ENCODE measurements at regions not wholly inside any gene's neighbourhood (a gene's known extent, or its start where the extent isn't known, plus 50 kb on each side); places are given as distances from the start of the nearest gene placed in this dataset.
"Not testable (repeated sequence)": the region's sequence is repeated elsewhere in the genome, so short reads cannot be mapped to it uniquely, and the experiment has no call there.

DNA sequence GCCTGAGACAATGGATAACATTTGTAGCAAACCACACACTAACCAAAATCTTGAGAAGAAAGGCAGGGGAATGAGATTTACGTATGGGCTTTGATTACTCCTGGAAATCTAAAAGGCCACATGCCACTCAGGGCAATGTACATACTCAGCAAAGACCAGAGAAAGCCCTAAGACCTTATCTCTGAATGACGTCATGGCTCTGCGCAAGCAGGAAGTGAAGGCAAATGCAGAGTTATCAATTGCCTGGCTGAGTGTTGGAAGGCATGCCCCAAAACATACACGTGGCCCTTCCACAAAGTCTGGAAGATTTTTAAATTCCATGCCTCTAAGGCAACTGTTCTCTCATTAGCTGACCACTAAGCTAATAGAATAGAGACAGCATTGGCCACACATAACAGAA is 90.9 kb upstream of the NRBF2 start:
- peaks cover 26% of the 10 kb centered on the region for H3K9me3 ChIP-seq (ENCODE audit: control insufficient read depth, low read length)
- no peak overlapping the region for H3K9ac ChIP-seq (ENCODE audit: low read length)
- no peaks in the 10 kb centered on the region for H3K36me3 ChIP-seq (ENCODE audit: control insufficient read depth, insufficient read depth, low read length, severe bottlenecking)
- no peaks in the 10 kb centered on the region for H3K27me3 ChIP-seq (replicated peaks; ENCODE audit: control insufficient read depth, insufficient read depth, low read length)
- H3K4me3 ChIP-seq (ENCODE audit: low read length), result no peak overlapping the region
- no peak for DNase-seq (ENCODE audit: low read depth)
- H3K4me1 ChIP-seq (ENCODE audit: control insufficient read depth, insufficient read depth, low read length), result no peaks in the 10 kb centered on the region

DNA sequence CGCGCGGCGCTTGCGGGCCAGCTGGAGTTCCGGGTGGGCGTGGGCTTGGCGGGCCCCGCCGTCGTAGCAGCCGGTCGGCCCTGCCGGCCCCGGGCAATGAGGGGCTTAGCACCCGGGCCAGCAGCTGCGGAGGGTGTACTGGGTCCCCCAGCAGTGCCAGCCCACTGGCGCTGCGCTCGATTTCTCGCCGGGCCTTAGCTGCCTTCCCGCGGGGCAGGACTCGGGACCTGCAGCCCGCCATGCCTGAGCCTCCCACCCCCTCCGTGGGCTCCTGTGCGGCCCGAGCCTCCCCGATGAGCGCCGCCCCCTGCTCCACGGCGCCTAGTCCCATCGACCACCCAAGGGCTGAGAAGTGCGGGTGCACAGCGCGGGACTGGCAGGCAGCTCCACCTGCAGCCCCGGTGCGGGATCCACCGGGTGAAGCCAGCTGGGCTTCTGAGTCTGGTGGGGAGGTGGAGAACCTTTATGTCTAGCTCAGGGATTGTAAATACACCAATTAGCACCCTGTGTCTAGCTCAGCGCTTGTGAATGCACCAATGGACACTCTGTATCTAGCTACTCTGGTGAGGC is 99.4 kb upstream of the NRBF2 start:
- H3K9me3 ChIP-seq (ENCODE audit: control insufficient read depth, low read length); H3K4me1 ChIP-seq (ENCODE audit: control insufficient read depth, insufficient read depth, low read length): not testable (repeated sequence)

DNA sequence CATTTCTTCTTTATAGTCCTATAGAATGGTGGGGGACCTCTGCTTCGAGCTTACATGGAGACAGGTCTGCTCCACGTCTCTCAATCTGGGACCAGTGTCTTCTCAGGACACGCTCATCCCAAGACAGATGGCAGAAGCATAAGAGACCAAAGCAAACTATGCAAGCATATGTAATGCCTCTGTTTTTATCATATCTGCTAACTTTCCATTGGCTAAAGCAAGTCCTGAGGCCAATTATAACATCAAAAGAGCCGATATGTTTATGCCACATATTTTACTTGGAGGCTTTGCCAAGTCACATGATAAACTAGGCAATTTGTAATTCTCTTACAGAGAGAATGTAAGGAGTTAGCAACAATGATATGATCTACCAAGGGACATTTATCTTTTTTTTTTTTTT is 102.6 kb upstream of the NRBF2 start:
- Histone ChIP-seq H3K36me3 (ENCODE audit: control insufficient read depth, insufficient read depth, low read length, severe bottlenecking) (no peaks in the 10 kb centered on the region), H3K4me1 (ENCODE audit: control insufficient read depth, insufficient read depth, low read length) (no peaks in the 10 kb centered on the region), H3K27me3 (replicated peaks; ENCODE audit: control insufficient read depth, insufficient read depth, low read length) (no peaks in the 10 kb centered on the region), H3K9me3 (ENCODE audit: control insufficient read depth, low read length) (peaks cover 3% of the 10 kb centered on the region), H3K9ac (ENCODE audit: low read length) (no peak overlapping the region), H3K4me3 (ENCODE audit: low read length) (no peak overlapping the region)
- no peak for DNase-seq (ENCODE audit: low read depth)

More for the DNA sequence above, 99.4 kb upstream of the NRBF2 start:
- not testable (repeated sequence) for H3K9ac ChIP-seq (ENCODE audit: low read length); H3K36me3 ChIP-seq (ENCODE audit: control insufficient read depth, insufficient read depth, low read length, severe bottlenecking); DNase-seq (ENCODE audit: low read depth); H3K27me3 ChIP-seq (replicated peaks; ENCODE audit: control insufficient read depth, insufficient read depth, low read length); H3K4me3 ChIP-seq (ENCODE audit: low read length)

DNA sequence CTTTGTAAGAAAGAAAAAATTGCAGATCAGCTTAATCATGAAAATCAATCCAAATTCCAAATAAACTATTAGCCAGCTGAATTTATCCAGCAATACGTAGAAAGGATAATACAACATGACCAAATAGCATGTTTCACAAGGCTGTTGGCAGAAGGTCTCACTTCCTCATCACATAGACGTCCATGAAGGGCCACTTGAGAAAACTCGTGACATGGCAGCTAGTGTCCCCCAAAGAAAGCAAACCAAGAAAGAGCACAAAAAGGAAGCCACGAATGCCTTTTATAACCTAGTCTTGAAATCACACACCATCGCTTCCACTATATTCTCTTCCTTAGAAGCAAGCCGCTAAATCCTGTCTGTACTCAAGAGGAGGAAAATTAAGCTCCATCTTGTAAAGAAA is 105.6 kb upstream of the NRBF2 start:
- no peak for DNase-seq (ENCODE audit: low read depth)
- no peak overlapping the region for H3K9ac ChIP-seq (ENCODE audit: low read length)
- no peak overlapping the region for H3K4me3 ChIP-seq (ENCODE audit: low read length)

DNA sequence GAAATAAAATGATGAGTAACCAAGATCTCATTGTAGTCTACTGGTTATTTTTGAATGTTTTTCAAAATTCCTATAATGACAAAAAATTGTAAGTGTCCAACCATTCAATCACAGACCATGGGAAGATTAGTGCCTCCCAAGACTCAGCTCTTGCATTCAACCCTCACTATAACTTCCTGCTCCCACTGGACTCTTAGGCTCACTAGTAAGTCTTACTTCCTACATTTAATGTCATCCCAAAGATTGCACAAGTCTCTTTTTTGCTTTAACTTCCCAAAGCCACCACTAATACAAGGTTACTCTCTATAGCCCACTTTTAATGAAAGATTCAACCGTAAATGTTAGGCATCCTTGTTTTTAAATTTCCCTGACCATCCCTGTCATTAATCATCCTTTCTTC is 111.9 kb upstream of the NRBF2 start:
- Histone ChIP-seq H3K36me3 (ENCODE audit: control insufficient read depth, insufficient read depth, low read length, severe bottlenecking) (no peaks in the 10 kb centered on the region), H3K27me3 (replicated peaks; ENCODE audit: control insufficient read depth, insufficient read depth, low read length) (no peaks in the 10 kb centered on the region), H3K9me3 (ENCODE audit: control insufficient read depth, low read length) (no peaks in the 10 kb centered on the region), H3K4me3 (ENCODE audit: low read length) (no peak overlapping the region), H3K4me1 (ENCODE audit: control insufficient read depth, insufficient read depth, low read length) (no peaks in the 10 kb centered on the region), H3K9ac (ENCODE audit: low read length) (no peak overlapping the region)
- DNase-seq (ENCODE audit: low read depth), result no peak

More for the DNA sequence above, 105.6 kb upstream of the NRBF2 start:
- H3K36me3 ChIP-seq (ENCODE audit: control insufficient read depth, insufficient read depth, low read length, severe bottlenecking), result no peaks in the 10 kb centered on the region
- no peaks in the 10 kb centered on the region for H3K27me3 ChIP-seq (replicated peaks; ENCODE audit: control insufficient read depth, insufficient read depth, low read length)
- H3K9me3 ChIP-seq (ENCODE audit: control insufficient read depth, low read length), result no peaks in the 10 kb centered on the region
- no peaks in the 10 kb centered on the region for H3K4me1 ChIP-seq (ENCODE audit: control insufficient read depth, insufficient read depth, low read length)

DNA sequence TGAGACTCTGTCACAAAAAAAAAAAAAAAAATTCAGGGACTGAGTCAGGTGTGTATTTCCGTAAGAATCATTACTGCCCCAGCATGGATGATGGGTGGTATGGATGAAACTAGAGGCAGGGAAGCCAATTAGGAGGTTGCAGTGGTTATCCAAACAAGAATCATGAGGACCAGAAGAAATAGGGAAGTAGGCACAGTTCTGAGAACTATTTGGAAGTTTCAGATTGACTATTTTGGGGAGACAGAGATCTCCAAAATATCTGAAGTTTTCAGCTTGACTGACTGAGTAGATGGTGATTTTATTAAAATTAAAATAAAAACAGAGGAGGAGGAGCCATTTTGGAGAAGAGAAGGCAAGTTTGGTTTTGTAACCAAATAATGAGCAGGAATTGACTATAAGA is 119.4 kb upstream of the NRBF2 start:
- Histone ChIP-seq H3K4me1 (ENCODE audit: control insufficient read depth, insufficient read depth, low read length) (no peaks in the 10 kb centered on the region), H3K4me3 (ENCODE audit: low read length) (no peak overlapping the region), H3K9me3 (ENCODE audit: control insufficient read depth, low read length) (no peaks in the 10 kb centered on the region), H3K9ac (ENCODE audit: low read length) (no peak overlapping the region), H3K36me3 (ENCODE audit: control insufficient read depth, insufficient read depth, low read length, severe bottlenecking) (no peaks in the 10 kb centered on the region), H3K27me3 (replicated peaks; ENCODE audit: control insufficient read depth, insufficient read depth, low read length) (no peaks in the 10 kb centered on the region)
- DNase-seq (ENCODE audit: low read depth), result no peak

DNA sequence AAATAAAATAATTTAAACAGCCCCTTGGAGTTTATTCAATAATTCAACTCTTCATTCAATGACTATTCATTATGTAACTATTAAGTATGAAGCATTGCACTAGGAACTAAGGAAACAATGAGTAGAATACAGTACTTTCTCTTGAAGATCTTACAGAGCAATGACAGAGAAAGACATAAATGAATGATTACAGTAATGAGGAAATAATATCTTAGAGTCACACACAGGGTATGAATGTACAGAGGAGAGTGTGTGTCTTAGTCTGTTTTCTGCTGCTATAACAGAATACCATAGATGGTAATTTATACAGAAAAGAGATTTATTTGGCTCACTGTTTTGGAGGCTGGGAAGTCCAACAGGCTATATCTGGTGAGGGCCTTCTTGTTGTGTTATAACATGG is 120.5 kb upstream of the NRBF2 start:
- Histone ChIP-seq H3K27me3 (replicated peaks; ENCODE audit: control insufficient read depth, insufficient read depth, low read length) (no peaks in the 10 kb centered on the region), H3K4me1 (ENCODE audit: control insufficient read depth, insufficient read depth, low read length) (no peaks in the 10 kb centered on the region), H3K9me3 (ENCODE audit: control insufficient read depth, low read length) (no peaks in the 10 kb centered on the region), H3K36me3 (ENCODE audit: control insufficient read depth, insufficient read depth, low read length, severe bottlenecking) (no peaks in the 10 kb centered on the region), H3K4me3 (ENCODE audit: low read length) (no peak overlapping the region), H3K9ac (ENCODE audit: low read length) (no peak overlapping the region)
- no peak for DNase-seq (ENCODE audit: low read depth)

DNA sequence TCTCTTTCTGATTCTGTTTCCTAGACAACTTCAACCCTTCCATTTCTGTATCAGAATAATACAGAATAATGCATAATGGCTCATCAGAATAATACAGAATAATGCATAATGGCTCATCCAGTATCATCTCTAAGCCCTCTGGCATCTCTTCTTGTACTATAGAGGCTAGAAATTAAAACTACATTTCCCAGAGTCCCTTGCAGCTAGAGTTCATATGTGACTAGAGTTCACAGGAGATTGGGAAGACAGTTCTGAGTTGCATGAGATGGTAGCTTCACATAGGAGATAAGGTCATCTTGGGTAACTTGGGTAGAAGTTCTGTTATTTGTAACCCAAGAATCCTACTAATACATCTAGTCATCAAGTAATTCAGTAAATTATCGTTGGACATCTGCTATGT is 122.9 kb upstream of the NRBF2 start:
- Histone ChIP-seq H3K27me3 (replicated peaks; ENCODE audit: control insufficient read depth, insufficient read depth, low read length) (no peaks in the 10 kb centered on the region), H3K36me3 (ENCODE audit: control insufficient read depth, insufficient read depth, low read length, severe bottlenecking) (no peaks in the 10 kb centered on the region), H3K4me1 (ENCODE audit: control insufficient read depth, insufficient read depth, low read length) (peaks cover 7% of the 10 kb centered on the region), H3K4me3 (ENCODE audit: low read length) (no peak overlapping the region), H3K9ac (ENCODE audit: low read length) (no peak overlapping the region), H3K9me3 (ENCODE audit: control insufficient read depth, low read length) (no peaks in the 10 kb centered on the region)
- DNase-seq (ENCODE audit: low read depth), result no peak

DNA sequence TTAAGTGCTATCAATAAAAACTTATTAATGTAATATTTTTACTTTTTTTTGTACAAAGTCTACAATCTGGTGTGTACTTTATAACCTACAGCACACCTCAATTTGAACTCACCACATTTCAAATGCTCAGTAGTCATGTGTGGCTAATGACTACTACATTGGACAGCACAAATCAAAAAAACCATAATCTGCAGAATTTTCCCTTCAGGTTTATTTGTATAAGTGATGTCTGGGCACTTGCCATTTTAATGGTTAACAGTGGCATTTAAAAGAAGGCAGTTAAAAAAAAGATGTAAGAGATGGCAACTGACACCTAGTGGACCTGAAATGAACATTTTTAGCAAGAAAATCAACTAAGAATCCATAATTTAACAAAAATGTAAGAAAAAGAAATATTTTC is 124.6 kb upstream of the NRBF2 start:
- no peak for DNase-seq (ENCODE audit: low read depth)
- Histone ChIP-seq H3K9me3 (ENCODE audit: control insufficient read depth, low read length) (no peaks in the 10 kb centered on the region), H3K4me3 (ENCODE audit: low read length) (no peak overlapping the region), H3K27me3 (replicated peaks; ENCODE audit: control insufficient read depth, insufficient read depth, low read length) (no peaks in the 10 kb centered on the region), H3K4me1 (ENCODE audit: control insufficient read depth, insufficient read depth, low read length) (peaks cover 11% of the 10 kb centered on the region), H3K36me3 (ENCODE audit: control insufficient read depth, insufficient read depth, low read length, severe bottlenecking) (no peaks in the 10 kb centered on the region), H3K9ac (ENCODE audit: low read length) (no peak overlapping the region)

DNA sequence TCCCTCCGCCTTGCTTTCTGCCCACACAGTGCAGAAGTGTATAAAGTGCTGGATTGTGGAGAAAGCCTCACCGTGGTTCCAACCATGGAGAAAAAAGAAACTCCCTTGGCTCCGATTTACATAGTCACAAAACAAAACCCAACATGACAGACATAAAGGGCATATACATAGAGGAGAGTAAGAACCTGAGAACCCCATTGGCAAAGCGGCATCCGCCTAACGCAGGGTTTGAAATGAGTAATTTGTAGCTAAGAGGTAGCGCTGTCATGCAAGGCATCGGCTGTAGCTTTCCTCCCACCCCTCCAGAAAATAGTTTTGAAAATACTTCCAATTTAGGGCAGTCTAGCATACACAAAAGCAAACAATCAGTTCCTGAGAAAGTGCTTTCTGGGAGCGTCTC is 126.0 kb upstream of the NRBF2 start:
- DNase-seq (ENCODE audit: low read depth), result no peak
- Histone ChIP-seq H3K36me3 (ENCODE audit: control insufficient read depth, insufficient read depth, low read length, severe bottlenecking) (no peaks in the 10 kb centered on the region), H3K9ac (ENCODE audit: low read length) (no peak overlapping the region), H3K27me3 (replicated peaks; ENCODE audit: control insufficient read depth, insufficient read depth, low read length) (no peaks in the 10 kb centered on the region), H3K9me3 (ENCODE audit: control insufficient read depth, low read length) (no peaks in the 10 kb centered on the region), H3K4me1 (ENCODE audit: control insufficient read depth, insufficient read depth, low read length) (peaks cover 11% of the 10 kb centered on the region), H3K4me3 (ENCODE audit: low read length) (no peak overlapping the region)

DNA sequence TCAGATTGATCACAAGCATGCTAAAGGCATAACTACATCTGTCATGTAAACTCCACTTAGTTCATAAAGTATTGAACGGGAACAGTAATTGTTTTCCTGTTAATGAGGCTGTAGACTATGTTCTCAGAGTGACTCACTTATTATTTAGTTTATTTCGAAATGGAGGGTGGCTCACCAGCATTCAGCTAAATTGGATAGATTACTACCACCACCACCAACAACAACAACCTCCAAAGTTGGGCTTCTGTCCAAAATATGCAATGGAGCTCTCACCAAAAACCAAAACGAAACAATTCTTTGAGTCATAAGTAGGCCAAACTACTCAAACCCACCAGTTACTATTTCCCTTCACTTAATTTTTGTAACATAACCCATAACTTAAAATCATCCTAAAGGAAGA is 127.9 kb upstream of the NRBF2 start:
- Histone ChIP-seq H3K27me3 (replicated peaks; ENCODE audit: control insufficient read depth, insufficient read depth, low read length) (no peaks in the 10 kb centered on the region), H3K4me3 (ENCODE audit: low read length) (peak overlapping the region; percentile 15), H3K9ac (ENCODE audit: low read length) (no peak overlapping the region), H3K9me3 (ENCODE audit: control insufficient read depth, low read length) (no peaks in the 10 kb centered on the region), H3K36me3 (ENCODE audit: control insufficient read depth, insufficient read depth, low read length, severe bottlenecking) (no peaks in the 10 kb centered on the region), H3K4me1 (ENCODE audit: control insufficient read depth, insufficient read depth, low read length) (peaks cover 11% of the 10 kb centered on the region)
- DNase-seq (ENCODE audit: low read depth), result peak; percentile 17

DNA sequence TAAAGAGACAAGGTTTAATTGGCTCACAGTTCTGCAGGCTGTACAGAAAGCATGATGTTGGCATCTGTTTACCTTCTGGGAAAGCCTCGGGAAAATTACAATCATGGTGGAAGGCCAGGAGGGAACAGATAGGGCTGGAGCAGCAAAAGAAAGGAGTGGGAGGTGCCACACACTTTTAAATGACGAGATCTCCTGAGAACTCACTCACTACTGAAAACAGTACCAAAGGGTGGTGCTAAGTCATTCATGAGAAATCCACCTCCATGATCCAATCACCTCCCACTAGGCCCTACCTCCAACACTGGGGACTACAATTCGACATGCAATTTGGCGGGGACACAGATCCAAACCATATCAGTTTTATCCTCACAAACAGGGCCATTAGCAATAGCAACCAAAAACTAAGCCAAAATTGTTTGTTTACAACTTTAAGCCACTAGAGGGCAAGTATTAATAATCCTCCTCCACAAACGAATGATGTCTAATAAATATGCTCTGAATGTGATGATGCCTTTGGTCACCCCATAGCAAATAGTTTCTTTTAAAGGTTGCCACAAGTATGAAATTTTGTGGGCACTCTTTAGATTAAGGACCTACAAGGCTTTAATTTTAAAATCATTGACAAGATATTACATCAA is 129.2 kb upstream of the NRBF2 start:
- Histone ChIP-seq H3K9ac (ENCODE audit: low read length) (no peak overlapping the region), H3K36me3 (ENCODE audit: control insufficient read depth, insufficient read depth, low read length, severe bottlenecking) (no peaks in the 10 kb centered on the region), H3K4me1 (ENCODE audit: control insufficient read depth, insufficient read depth, low read length) (peaks cover 11% of the 10 kb centered on the region), H3K4me3 (ENCODE audit: low read length) (no peak overlapping the region), H3K9me3 (ENCODE audit: control insufficient read depth, low read length) (no peaks in the 10 kb centered on the region), H3K27me3 (replicated peaks; ENCODE audit: control insufficient read depth, insufficient read depth, low read length) (no peaks in the 10 kb centered on the region)
- peak; percentile 3 for DNase-seq (ENCODE audit: low read depth)

Data from adipocyte (in vitro differentiated cells).